Activated T-cell treated with anti-CD3 and anti-CD28 coated beads, Interleukin-2, amount 50 U/mL, for 4 hours (primary cell): ENCODE measurements at regions not wholly inside any gene's neighbourhood (a gene's known extent, or its start where the extent isn't known, plus 50 kb on each side); places are given as distances from the start of the nearest gene placed in this dataset.
"Not testable (repeated sequence)": the region's sequence is repeated elsewhere in the genome, so short reads cannot be mapped to it uniquely, and the experiment has no call there.

ENCODE experiments used
- ATAC-seq, 2 donors: fragments of 200-7000 bp; cut with Tn5 transposase; one replicate each; pipeline ENCODE4 v1.10.0; 2021
- DNase-seq: peaks from one replicate; pipeline ENCODE4 v3.0.0-alpha.2; 2020
- H3K27me3 Mint-ChIP-seq: one replicate; pipeline ENCODE4 v1.8.0; 2021; ENCODE audit warnings: low read depth, mixed read lengths
- H3K36me3 Mint-ChIP-seq: one replicate; pipeline ENCODE4 v1.8.0; 2022; ENCODE audit warnings: mixed read lengths; ENCODE audit not compliant: insufficient read depth
- H3K4me1 Mint-ChIP-seq: one replicate; pipeline ENCODE4 v1.8.0; 2021; ENCODE audit warnings: low read depth, mixed read lengths
- H3K4me3 Mint-ChIP-seq: one replicate; pipeline ENCODE4 v1.8.0; 2021; ENCODE audit warnings: mild to moderate bottlenecking, moderate library complexity, mixed read lengths
- H3K9me3 Mint-ChIP-seq: one replicate; pipeline ENCODE4 v1.8.0; 2021; ENCODE audit warnings: mixed read lengths

DNA sequence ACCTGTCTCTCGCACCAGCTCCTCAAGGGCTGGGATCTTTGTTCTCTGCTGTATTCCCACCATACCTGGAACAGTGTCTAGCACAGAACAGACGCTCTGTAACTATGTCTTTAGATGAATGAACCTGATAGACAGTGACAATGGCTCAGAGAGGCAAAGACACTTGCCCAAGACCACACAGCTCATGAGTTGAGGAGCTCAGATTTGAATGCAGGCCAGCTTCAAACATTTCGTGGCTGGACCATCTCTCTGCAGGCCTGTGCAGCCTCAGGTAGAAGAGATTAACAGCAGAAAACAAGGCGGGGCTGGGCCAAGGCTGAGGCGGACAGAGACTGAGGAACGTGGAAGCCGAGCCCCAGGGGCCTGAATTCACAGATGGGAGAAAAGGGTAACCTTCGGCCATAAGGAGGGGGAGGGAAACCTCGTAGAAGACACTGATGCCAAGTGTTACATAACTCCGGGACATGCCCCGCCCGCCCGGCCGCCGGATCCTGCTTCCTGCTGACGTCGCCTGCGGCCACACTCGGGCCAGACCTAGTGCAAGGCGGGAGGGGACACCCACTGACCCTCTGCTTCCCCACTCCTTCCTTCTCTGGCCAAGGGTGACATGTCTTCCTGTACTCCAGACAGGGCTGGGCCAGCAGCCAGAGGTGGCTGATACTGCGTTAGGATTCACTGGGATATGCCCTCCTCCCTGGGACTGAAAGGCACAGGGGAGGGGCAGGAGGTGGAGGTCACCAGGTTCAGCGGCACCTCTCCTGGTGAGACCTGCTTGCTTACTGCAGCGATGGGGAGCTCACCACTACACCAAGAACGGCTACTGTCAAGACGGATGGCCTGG is 86.8 kb downstream of the RFLNA start:
- H3K4me3 Mint-ChIP-seq = no peak overlapping the region
- H3K27me3 Mint-ChIP-seq = no peaks in the 10 kb centered on the region
- no peaks in the 10 kb centered on the region for H3K9me3 Mint-ChIP-seq
- H3K4me1 Mint-ChIP-seq = no peaks in the 10 kb centered on the region
- ATAC-seq (no peak), DNase-seq (no peak)
- peaks cover 18% of the 10 kb centered on the region for H3K36me3 Mint-ChIP-seq

DNA sequence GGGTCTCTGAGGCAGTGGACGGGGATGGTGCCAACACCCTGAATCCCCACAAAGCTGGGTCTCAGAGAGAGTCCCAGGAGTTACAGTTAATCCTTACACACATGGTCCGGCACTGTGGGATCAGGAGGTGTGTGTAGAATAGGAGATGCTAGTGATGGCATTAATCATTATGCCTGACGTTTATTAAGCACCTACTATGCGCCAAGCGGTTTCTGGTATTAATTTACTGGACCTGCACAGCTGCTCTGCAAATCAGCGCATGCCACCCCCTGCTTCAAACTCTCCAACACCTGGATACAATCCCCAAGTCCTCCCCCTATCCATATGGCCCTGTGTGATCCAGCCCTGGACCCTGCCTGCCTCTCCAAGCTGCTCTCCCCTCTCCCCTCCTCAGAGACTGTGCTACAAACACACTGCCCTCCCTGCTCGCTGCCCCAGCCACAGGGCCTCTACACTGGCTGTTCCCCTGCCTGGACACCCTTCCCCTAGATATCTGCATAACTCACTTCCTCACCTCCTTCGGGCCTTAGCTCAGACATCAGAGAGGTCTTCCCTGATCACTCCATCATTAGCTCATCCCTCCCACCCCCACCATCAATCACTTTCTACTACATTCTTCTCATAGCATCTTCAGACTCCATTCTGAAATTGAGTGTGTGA is 86.0 kb downstream of the RFLNA start:
- Mint-ChIP-seq H3K9me3 (no peaks in the 10 kb centered on the region), H3K4me3 (no peak overlapping the region), H3K27me3 (no peaks in the 10 kb centered on the region), H3K4me1 (no peaks in the 10 kb centered on the region), H3K36me3 (peaks cover 18% of the 10 kb centered on the region)
- DNase-seq (no peak), ATAC-seq (no peak)

DNA sequence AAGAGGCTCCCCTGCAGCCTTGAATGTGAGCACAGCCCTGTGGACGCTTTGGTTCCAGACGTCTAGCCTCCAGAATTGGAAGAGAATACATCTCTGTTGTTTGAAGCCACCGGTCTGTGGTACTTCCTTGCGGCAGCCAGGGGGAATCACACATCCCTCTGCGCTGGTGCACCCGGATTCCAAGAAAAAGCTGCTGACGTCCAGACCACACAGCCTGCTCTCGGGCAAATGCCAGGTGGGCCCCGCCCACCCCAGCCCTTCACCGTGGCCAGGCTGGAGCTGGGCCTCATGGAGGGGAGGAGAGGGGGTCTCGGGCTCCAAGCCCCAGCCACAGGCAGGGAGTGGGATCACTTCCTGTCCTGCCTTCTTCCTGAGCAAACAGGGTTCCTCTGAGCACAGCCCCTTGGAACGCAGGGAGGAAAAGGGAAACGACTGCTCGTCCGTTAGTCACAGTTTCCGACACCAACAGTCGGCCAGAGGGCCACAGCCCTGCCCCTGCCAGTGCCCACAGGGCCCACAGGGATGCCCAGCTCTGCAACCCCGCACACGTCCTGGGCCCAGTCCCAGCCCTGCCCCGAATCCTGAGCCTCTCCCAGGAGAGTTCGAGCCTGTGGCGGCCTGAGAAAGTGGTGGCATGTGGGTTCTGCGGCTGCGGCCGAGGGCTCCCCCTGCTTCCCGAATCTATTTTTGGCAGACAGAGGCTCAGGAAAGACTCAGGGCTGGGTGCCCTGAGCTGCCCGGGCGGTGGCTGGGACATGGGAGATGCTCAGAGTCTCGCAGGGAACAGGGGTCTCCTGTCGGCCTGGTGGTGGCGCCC is 85.3 kb downstream of the RFLNA start:
- Mint-ChIP-seq H3K4me3 (no peak overlapping the region), H3K4me1 (no peaks in the 10 kb centered on the region), H3K27me3 (no peaks in the 10 kb centered on the region), H3K9me3 (no peaks in the 10 kb centered on the region), H3K36me3 (peaks cover 22% of the 10 kb centered on the region)
- no peak for ATAC-seq
- DNase-seq = no peak

DNA sequence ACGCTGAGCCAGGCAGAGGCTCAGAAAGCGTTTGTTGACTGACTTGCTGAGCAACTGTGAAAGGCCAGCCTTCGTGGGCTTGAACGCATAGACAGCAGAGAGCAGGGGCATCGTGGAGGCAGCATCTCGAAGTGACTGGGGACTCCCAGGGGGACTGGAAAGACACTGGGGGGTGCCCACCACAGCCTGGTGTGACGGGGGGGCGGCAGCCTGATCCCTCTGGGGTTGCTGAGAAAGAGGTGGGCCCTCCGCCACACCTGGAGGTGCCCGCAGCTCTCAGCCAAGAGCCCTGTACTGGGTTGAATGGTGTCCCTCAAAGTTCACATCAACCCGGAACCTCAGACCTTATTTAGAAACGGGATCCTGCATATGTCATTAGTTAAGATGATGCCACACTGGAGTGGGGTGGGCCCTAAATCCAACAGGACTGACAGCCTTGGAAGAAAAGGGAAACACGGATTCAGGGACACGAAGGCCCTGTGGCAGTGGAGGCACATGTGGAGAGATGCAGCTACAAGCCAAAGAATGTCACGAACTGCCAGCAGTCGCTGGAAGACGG is 84.6 kb downstream of the RFLNA start:
- Mint-ChIP-seq H3K4me1 (no peaks in the 10 kb centered on the region), H3K36me3 (peaks cover 20% of the 10 kb centered on the region), H3K9me3 (no peaks in the 10 kb centered on the region), H3K27me3 (no peaks in the 10 kb centered on the region), H3K4me3 (no peak overlapping the region)
- ATAC-seq (no peak), DNase-seq (no peak)

DNA sequence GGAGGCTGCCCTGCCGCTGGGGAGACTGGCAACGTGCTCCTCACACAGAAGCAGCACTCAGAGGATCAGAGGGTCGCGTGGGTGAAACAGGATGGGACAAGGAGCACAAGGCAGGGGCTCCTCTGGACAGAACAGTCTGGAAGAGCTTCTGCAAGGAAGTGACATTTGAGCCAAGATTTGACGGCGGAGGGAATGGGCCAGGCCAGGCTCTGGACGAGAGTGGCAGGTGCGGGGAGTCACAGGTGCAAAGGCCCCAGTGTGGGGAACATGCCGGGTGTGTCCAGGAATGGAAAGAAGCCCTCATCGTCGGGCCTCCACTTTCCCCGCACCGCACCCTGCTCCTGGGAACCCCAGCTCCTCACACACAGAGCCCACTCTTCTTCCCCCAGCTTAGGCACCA is 84.0 kb downstream of the RFLNA start:
- ATAC-seq (no peak), DNase-seq (no peak)
- H3K4me1 Mint-ChIP-seq = no peaks in the 10 kb centered on the region
- no peak overlapping the region for H3K4me3 Mint-ChIP-seq
- no peaks in the 10 kb centered on the region for H3K9me3 Mint-ChIP-seq
- peaks cover 20% of the 10 kb centered on the region for H3K36me3 Mint-ChIP-seq
- H3K27me3 Mint-ChIP-seq = no peaks in the 10 kb centered on the region

DNA sequence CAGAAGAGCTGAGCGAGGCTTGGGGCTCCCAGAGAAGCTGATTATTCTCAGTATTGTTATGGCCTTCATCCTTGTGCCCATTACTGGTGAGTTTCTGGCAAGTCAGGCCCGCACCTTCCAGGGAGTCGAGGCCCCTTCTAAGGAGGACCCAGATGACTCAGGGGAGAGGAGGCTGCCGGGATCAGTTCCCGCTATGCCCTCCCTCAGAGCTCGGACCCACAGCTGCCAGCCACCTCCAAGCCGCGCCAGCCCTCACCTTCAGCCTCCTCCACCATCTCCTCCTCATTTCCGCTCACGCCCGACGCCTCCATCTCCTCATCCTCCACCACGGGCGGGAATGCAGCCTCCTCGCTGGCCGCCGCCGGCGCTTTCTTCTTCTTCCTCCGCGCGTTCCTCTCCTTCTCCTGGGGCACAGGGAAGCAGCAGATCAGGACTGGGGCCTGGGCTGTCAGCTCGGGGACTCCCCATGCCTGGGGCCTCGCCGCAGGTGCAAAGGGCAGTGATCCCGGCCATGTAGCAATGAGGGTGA is 83.2 kb downstream of the RFLNA start:
- ATAC-seq = no peak
- Mint-ChIP-seq H3K9me3 (no peaks in the 10 kb centered on the region), H3K36me3 (peaks cover 20% of the 10 kb centered on the region), H3K4me1 (no peaks in the 10 kb centered on the region), H3K4me3 (no peak overlapping the region), H3K27me3 (no peaks in the 10 kb centered on the region)
- no peak for DNase-seq

DNA sequence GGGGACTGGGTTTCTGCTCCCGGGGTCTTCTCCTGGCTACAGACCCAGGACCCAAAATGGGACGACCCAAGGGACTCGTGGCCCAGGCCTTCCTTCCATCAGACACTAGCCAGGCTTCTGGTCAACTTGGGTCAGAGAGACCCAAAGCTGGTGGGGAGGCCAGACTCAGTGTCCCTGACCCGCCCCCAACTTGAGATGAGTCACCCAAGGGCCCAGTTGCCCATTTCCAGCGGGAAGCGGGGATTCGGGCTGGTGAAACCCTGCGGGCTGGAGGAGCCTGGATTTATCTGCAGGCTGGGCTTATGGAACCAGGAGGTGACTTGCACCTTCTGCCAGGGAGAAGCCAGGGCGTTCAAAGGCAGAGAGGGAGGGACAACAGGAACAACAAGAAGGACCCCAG is 81.5 kb downstream of the RFLNA start:
- DNase-seq (no peak), ATAC-seq (no peak)
- no peaks in the 10 kb centered on the region for H3K9me3 Mint-ChIP-seq
- H3K36me3 Mint-ChIP-seq = peaks cover 18% of the 10 kb centered on the region
- no peaks in the 10 kb centered on the region for H3K4me1 Mint-ChIP-seq
- no peak overlapping the region for H3K4me3 Mint-ChIP-seq
- no peaks in the 10 kb centered on the region for H3K27me3 Mint-ChIP-seq

DNA sequence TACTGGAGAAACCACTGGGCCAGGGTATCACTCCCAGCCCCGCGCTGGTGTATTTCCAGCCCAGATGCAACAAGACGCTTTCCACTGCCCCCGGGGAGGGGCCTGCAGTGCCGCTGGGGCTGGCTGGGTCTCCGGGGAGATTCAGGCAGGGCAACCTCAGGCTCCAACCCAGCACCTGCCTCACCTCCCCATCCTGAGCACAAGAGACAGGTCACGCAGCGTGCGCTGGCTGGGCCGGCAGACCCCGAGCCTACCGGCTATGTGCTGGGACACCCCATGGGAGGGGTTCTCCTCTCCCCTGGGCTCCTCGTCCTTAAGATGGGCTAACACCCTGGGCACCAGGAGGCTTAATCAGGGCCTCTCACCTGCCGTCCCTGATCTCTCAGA is 80.9 kb downstream of the RFLNA start:
- no peaks in the 10 kb centered on the region for H3K27me3 Mint-ChIP-seq
- ATAC-seq = no peak
- no peaks in the 10 kb centered on the region for H3K9me3 Mint-ChIP-seq
- no peak overlapping the region for H3K4me3 Mint-ChIP-seq
- H3K36me3 Mint-ChIP-seq = peaks cover 14% of the 10 kb centered on the region
- H3K4me1 Mint-ChIP-seq = no peaks in the 10 kb centered on the region
- DNase-seq = no peak

DNA sequence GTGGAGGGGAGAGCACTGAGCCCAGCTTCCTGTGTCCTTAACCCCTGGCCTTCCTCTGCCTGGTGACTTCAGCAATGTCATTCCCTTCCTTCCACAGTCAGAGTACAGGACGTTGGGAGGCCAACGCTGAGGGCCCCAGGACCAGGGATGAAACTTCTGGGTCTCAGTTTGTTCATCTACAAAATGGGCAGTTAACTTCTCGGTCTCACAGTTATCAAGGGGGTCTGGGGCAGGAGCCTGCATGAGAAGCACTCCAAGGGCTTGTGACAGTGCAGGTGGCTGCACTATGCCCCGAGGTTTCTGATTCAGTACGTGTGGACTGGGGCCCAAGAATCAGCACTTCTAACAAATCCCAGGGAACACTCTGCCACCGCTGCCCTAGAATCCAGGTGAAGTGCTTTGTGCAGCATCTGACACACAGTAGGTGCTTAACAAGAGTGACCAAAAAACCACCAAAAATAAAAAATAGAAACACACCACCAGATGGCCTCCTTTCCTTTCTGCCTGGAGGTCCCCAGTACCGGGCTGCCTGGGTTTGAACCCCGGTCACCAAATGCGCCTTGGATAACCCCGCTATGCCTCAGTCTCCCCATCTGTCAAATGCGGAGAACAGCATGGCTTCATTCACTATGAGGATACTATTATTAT is 80.4 kb downstream of the RFLNA start:
- Mint-ChIP-seq H3K36me3 (peaks cover 14% of the 10 kb centered on the region), H3K9me3 (no peaks in the 10 kb centered on the region), H3K27me3 (no peaks in the 10 kb centered on the region), H3K4me1 (no peaks in the 10 kb centered on the region), H3K4me3 (no peak overlapping the region)
- ATAC-seq = no peak
- no peak for DNase-seq

DNA sequence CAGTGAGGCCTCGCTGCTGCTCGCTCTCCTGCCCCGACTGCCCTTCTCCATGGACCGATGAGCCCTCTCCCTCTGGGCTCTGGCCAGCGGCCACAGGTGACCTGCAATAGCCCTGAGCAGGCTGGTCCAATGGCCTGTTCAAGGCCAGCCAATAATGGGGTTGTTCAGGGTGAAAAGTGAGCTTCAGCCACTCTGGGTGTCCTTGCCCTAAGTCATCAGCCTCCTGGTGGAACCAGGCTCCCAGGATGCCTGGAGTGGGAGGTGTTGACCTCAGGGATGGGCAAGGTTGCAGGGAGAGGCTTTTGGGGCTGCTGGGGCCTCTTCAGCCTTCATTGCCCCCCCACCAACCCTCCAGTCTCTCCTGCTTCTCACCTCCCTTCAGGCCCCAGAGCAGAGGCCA is 79.7 kb downstream of the RFLNA start:
- ATAC-seq (no peak), DNase-seq (no peak)
- Mint-ChIP-seq H3K9me3 (no peaks in the 10 kb centered on the region), H3K4me1 (no peaks in the 10 kb centered on the region), H3K36me3 (peaks cover 14% of the 10 kb centered on the region), H3K27me3 (no peaks in the 10 kb centered on the region), H3K4me3 (no peak overlapping the region)

DNA sequence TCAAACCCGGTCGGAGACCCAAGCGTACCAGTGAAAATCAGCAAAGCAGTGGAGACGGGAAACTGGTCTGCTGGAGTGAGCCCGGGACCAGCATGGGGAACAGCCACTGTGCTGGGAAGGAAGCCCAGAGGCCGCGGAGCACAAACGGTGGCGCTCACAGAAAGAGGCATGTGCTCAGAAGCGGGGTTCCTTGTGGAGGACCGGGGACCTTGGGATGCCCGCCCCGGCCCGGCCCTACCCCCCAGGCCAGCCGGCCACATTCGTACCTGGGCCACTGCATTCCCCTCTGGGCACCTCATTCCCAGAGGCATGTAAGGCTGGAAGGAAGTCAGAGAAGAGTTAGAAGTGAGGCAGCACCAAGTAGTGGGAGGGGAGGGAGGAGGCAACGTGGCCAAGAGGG is 79.3 kb downstream of the RFLNA start:
- H3K4me3 Mint-ChIP-seq = no peak overlapping the region
- no peak for ATAC-seq
- no peaks in the 10 kb centered on the region for H3K9me3 Mint-ChIP-seq

DNA sequence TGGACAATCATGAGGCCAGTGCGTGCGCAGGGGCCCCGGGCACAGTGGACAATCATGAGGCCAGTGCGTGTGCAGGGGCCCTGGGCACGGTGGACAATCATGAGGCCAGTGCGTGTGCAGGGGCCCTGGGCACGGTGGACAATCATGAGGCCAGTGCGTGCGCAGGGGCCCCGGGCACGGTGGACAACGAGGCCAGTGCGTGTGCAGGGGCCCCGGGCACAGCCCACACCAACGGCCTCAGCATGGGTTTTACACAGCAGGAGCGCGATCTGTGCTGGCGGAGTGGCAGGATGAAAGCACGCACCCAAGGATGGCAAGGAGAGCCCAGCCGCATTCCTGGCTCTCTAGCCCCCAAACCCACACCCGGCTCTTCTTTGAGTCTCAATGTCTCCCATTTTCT is 78.8 kb downstream of the RFLNA start:
- H3K9me3 Mint-ChIP-seq, H3K4me1 Mint-ChIP-seq, H3K27me3 Mint-ChIP-seq, H3K4me3 Mint-ChIP-seq, ATAC-seq, DNase-seq: not testable (repeated sequence)
- peaks cover 12% of the 10 kb centered on the region for H3K36me3 Mint-ChIP-seq

More for the DNA sequence above, 79.3 kb downstream of the RFLNA start:
- DNase-seq = no peak
- peaks cover 14% of the 10 kb centered on the region for H3K36me3 Mint-ChIP-seq
- no peaks in the 10 kb centered on the region for H3K4me1 Mint-ChIP-seq
- H3K27me3 Mint-ChIP-seq = no peaks in the 10 kb centered on the region

DNA sequence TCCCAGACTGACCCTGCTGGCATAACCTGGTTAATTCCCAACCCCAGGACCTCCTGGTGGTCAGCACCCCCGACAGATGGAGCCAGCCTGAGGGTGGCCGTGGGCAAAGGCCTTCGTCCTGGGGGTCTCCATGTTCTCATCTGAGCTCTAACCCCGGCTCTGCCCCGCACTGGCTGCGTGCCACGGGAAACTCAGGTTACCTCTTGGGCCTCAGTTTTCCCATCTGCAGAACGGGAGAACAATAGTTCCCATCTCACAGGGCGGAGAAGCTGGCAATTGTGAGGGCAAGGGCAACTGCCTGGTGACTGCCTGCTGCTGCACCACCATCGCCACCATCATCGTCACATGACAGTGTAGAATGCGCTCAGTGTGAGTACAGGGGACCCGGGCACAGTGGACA is 77.9 kb downstream of the RFLNA start:
- no peak overlapping the region for H3K4me3 Mint-ChIP-seq
- H3K9me3 Mint-ChIP-seq = no peaks in the 10 kb centered on the region
- no peak for DNase-seq
- H3K36me3 Mint-ChIP-seq = peaks cover 9% of the 10 kb centered on the region
- ATAC-seq = no peak
- no peaks in the 10 kb centered on the region for H3K4me1 Mint-ChIP-seq
- no peaks in the 10 kb centered on the region for H3K27me3 Mint-ChIP-seq
